ENCODE measurements at regions not wholly inside any gene's neighbourhood (a gene's known extent, or its start where the extent isn't known, plus 50 kb on each side); places are given as distances from the start of the nearest gene placed in this dataset.
"Not testable (repeated sequence)": the region's sequence is repeated elsewhere in the genome, so short reads cannot be mapped to it uniquely, and the experiment has no call there.

GRCh38 chr14:30444451-30444850, 114.5 kb upstream of the G2E3 start:
- DNase-seq = no peak

GRCh38 chr14:30445011-30445793, 113.8 kb upstream of the G2E3 start:
- no peak for DNase-seq

GRCh38 chr14:30445852-30446251, 113.1 kb upstream of the G2E3 start:
- no peak for DNase-seq

- no peak for DNase-seq
Measured at GRCh38 chr14:30450631-30451545, 108.1 kb upstream of the G2E3 start.

GRCh38 chr14:30456296-30456695, 102.7 kb upstream of the G2E3 start:
- no peak for DNase-seq

- no peak for DNase-seq
Measured at GRCh38 chr14:30462358-30462757, 96.6 kb upstream of the G2E3 start.

GRCh38 chr14:30464481-30464880, 94.5 kb upstream of the G2E3 start:
- no peak for DNase-seq

- DNase-seq = no peak
Measured at GRCh38 chr14:30468354-30468753, 90.6 kb upstream of the G2E3 start.

GRCh38 chr14:30471980-30472379, 87.0 kb upstream of the G2E3 start:
- no peak for DNase-seq

- DNase-seq = not testable (repeated sequence)
Measured at GRCh38 chr14:30473846-30474696, 84.9 kb upstream of the G2E3 start.

GRCh38 chr14:30482276-30482675, 76.7 kb upstream of the G2E3 start:
- no peak for DNase-seq

- no peak for DNase-seq
Measured at GRCh38 chr14:30484201-30484600, 74.8 kb upstream of the G2E3 start.

GRCh38 chr14:30484976-30485375, 74.0 kb upstream of the G2E3 start:
- DNase-seq = no peak

- no peak for DNase-seq
Measured at GRCh38 chr14:30496852-30497251, 62.1 kb upstream of the G2E3 start.

GRCh38 chr14:30499358-30499757, 59.6 kb upstream of the G2E3 start:
- DNase-seq = no peak

- no peak for DNase-seq
Measured at GRCh38 chr14:30500222-30500621, 58.7 kb upstream of the G2E3 start.

GRCh38 chr14:30507209-30507608, 51.7 kb upstream of the G2E3 start:
- no peak for DNase-seq
